ENCODE measurements at regions not wholly inside any gene's neighbourhood (a gene's known extent, or its start where the extent isn't known, plus 50 kb on each side); places are given as distances from the start of the nearest gene placed in this dataset.

GRCh38 chr11:93248602-93249001 lies 50.8 kb upstream of the SLC36A4 start:
- H3K27ac Mint-ChIP-seq (ENCODE audit: unreplicated experiment), result no peak overlapping the region
- no peak for DNase-seq (ENCODE audit: low read depth, low spot score)
- H3K36me3 Mint-ChIP-seq (ENCODE audit: low read depth), result peaks cover 4% of the 10 kb centered on the region

GRCh38 chr11:93249459-93250220 lies 51.8 kb upstream of the SLC36A4 start:
- Mint-ChIP-seq H3K36me3 (ENCODE audit: low read depth) (peaks cover 8% of the 10 kb centered on the region), H3K9me3 (peaks cover 12% of the 10 kb centered on the region), H3K4me1 (peaks cover 14% of the 10 kb centered on the region), H3K27me3 (ENCODE audit: low read depth) (no peaks in the 10 kb centered on the region), H3K27ac (ENCODE audit: unreplicated experiment) (no peak overlapping the region), H3K4me3 (no peak overlapping the region)
- TF ChIP-seq, protein P1, sequence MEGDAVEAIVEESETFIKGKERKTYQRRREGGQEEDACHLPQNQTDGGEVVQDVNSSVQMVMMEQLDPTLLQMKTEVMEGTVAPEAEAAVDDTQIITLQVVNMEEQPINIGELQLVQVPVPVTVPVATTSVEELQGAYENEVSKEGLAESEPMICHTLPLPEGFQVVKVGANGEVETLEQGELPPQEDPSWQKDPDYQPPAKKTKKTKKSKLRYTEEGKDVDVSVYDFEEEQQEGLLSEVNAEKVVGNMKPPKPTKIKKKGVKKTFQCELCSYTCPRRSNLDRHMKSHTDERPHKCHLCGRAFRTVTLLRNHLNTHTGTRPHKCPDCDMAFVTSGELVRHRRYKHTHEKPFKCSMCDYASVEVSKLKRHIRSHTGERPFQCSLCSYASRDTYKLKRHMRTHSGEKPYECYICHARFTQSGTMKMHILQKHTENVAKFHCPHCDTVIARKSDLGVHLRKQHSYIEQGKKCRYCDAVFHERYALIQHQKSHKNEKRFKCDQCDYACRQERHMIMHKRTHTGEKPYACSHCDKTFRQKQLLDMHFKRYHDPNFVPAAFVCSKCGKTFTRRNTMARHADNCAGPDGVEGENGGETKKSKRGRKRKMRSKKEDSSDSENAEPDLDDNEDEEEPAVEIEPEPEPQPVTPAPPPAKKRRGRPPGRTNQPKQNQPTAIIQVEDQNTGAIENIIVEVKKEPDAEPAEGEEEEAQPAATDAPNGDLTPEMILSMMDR (conservative IDR thresholded peaks at IDR 0.05), result no peak
- DNase-seq (ENCODE audit: low read depth, low spot score), result no peak

More at GRCh38 chr11:93248602-93249001, 50.8 kb upstream of the SLC36A4 start:
- Mint-ChIP-seq H3K27me3 (ENCODE audit: low read depth) (no peaks in the 10 kb centered on the region), H3K9me3 (peaks cover 7% of the 10 kb centered on the region), H3K4me3 (no peak overlapping the region), H3K4me1 (peaks cover 14% of the 10 kb centered on the region)
- TF ChIP-seq, protein P1 (conservative IDR thresholded peaks at IDR 0.05), result peak; percentile 47

- no peak for DNase-seq (ENCODE audit: low read depth, low spot score)
- Mint-ChIP-seq H3K4me3 (no peak overlapping the region), H3K4me1 (peaks cover 14% of the 10 kb centered on the region), H3K36me3 (ENCODE audit: low read depth) (peaks cover 4% of the 10 kb centered on the region), H3K27ac (ENCODE audit: unreplicated experiment) (peak overlapping the region; percentile 10), H3K9me3 (peaks cover 10% of the 10 kb centered on the region), H3K27me3 (ENCODE audit: low read depth) (no peaks in the 10 kb centered on the region)
- TF ChIP-seq, protein P1 (conservative IDR thresholded peaks at IDR 0.05), result no peak
These were observed 52.5 kb upstream of the SLC36A4 start for GRCh38 chr11:93250326-93250725.

DNA sequence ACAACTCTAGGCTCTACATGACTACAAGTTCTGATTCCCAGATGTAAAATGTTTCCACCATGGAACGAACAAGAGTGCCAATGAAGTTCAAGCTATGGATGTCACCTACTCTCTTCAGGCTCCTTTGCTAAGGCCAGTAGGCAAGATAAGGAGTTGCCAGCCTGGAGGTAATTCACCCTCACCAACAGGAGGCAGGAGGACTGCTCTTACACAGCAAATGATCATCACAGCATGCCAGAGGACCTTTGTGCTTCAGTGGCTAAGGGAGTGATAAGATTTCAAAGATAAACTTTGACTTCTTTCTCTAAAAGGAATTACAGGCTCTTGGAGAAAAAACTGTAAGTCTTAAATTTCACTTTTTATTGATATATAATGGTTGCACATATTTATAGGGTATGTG lies 54.1 kb upstream of the SLC36A4 start:
- H3K27me3 Mint-ChIP-seq (ENCODE audit: low read depth), result no peaks in the 10 kb centered on the region
- DNase-seq (ENCODE audit: low read depth, low spot score), result no peak
- H3K36me3 Mint-ChIP-seq (ENCODE audit: low read depth), result peaks cover 4% of the 10 kb centered on the region
- TF ChIP-seq, protein P1 (conservative IDR thresholded peaks at IDR 0.05), result no peak
- peaks cover 10% of the 10 kb centered on the region for H3K9me3 Mint-ChIP-seq
- H3K4me3 Mint-ChIP-seq, result no peak overlapping the region
- no peak overlapping the region for H3K27ac Mint-ChIP-seq (ENCODE audit: unreplicated experiment)
- H3K4me1 Mint-ChIP-seq, result peaks cover 14% of the 10 kb centered on the region

DNA sequence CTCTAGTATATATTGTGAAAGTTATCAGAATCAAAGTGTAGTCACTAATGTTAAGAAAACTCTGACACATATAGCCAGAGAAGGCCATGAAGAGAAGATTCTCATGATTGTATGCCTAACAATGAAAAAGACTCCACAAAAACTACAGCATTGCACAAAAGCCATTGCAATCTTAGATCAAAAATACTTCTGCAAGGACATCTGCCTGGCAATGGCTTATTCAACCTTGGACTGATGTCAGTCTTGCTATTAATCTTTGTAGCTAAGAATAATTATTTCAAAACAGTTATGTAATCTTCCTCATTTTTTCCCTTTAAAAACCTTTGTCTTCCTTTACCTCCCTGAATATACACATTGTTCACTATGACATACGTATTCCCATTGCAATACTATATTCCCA lies 55.3 kb upstream of the SLC36A4 start:
- H3K4me1 Mint-ChIP-seq, result peaks cover 14% of the 10 kb centered on the region
- no peak overlapping the region for H3K4me3 Mint-ChIP-seq
- TF ChIP-seq, protein P1 (conservative IDR thresholded peaks at IDR 0.05), result no peak
- no peak overlapping the region for H3K27ac Mint-ChIP-seq (ENCODE audit: unreplicated experiment)
- DNase-seq (ENCODE audit: low read depth, low spot score), result no peak
- H3K27me3 Mint-ChIP-seq (ENCODE audit: low read depth), result no peaks in the 10 kb centered on the region
- H3K36me3 Mint-ChIP-seq (ENCODE audit: low read depth), result peaks cover 4% of the 10 kb centered on the region
- peaks cover 10% of the 10 kb centered on the region for H3K9me3 Mint-ChIP-seq
